Body of pancreas (tissue), 4 donors: ENCODE measurements at regions not wholly inside any gene's neighbourhood (a gene's known extent, or its start where the extent isn't known, plus 50 kb on each side); places are given as distances from the start of the nearest gene placed in this dataset.
"Not testable (repeated sequence)": the region's sequence is repeated elsewhere in the genome, so short reads cannot be mapped to it uniquely, and the experiment has no call there.

Experiments
- ATAC-seq: fragments of 150-250 bp; one replicate; pipeline ENCODE4 v1.9.1; 2016
- DNase-seq, 4 donors: peaks; one replicate each; pipeline ENCODE4 v3.0.0-alpha.2; 2019
- H3K27ac ChIP-seq, 4 donors: fragments of 200-600 bp; sonication (generic); 1 replicate in 3 of 4; 2 replicates in 1 of 4; pipeline versions ENCODE4 v1.5.1 to v1.6.1; 2016 to 2019; ENCODE audit warnings: mild to moderate bottlenecking in 1 of 4, mixed read lengths in 1 of 4, moderate library complexity in 1 of 4
- H3K27me3 ChIP-seq, 2 donors: fragments of 200-600 bp; sonication (generic); one replicate each; pipeline ENCODE4 v1.6.0; 2016; ENCODE audit warnings: mild to moderate bottlenecking in 1 of 2
- H3K36me3 ChIP-seq, 2 donors: fragments of 200-600 bp; sonication (generic); replicated peaks in 1 of 2; 2 replicates each; pipeline ENCODE4 v1.5.1; 2016; ENCODE audit warnings: low read depth in 2 of 2; ENCODE audit not compliant: insufficient read depth in 1 of 2
- H3K4me1 ChIP-seq: fragments of 200-600 bp; sonication (generic); one replicate; pipeline ENCODE4 v1.6.0; 2016
- H3K4me3 ChIP-seq, 2 donors: fragments of 200-600 bp; sonication (generic); 1 replicate in 1 of 2; 2 replicates in 1 of 2; pipeline ENCODE4 v1.5.1; 2016 to 2019
- H3K9me3 ChIP-seq, 3 donors: fragments of 200-600 bp; sonication (generic); 1 replicate in 2 of 3; 2 replicates in 1 of 3; pipeline ENCODE4 v1.5.1; 2016
- POLR2A ChIP-seq, 3 donors: fragments of 450-650 bp; IDR thresholded peaks; one replicate each; pipeline ENCODE4 v1.6.1; 2016; ENCODE audit warnings: antibody characterized with exemption in 3 of 3, mild to moderate bottlenecking in 2 of 3
- WGBS, 2 donors: methylation state at CpG; one replicate each; pipeline ENCODE4 v1.1.5; 2017; 5-methylcytosine and 5-hydroxymethylcytosine counted together
- intact Hi-C: fragments of 100-400 bp; cut with DNase I; formaldehyde crosslinking; loops from one replicate; pipeline ENCODE4 v1.15.1; 2023
- TF ChIP-seq, protein P1 (sequence below), 7 experiments: fragments of 450-650 bp in 4 of 7; fragments of 200-600 bp in 3 of 7; sonication (generic) in 3 of 7; IDR thresholded peaks; one replicate each; pipeline ENCODE4 v1.5.1; 2016 to 2019; ENCODE audit warnings: antibody characterized with exemption in 7 of 7

DNA sequence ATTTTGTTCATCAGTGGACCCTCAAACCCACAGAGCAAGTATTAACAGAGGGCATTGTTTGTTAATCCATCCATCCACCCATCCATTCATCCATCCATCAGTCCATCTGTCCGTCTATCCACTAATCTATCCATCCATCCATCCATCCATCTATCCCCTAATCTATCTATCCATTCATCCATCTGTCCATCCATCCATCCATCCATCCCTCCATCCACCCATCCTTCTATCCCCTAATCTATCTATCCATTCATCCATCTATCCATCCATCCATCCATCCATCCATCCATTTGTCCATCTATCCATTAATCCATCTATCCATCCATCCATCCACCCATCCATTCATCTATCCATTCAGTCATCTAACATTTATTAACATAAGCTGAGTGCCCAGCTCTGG is 307.3 kb downstream of the MIAT start:
- H3K4me1 ChIP-seq, result no peaks in the 10 kb centered on the region
- ATAC-seq (no peak), DNase-seq (no peak)
- no peak for TF ChIP-seq POLR2A (IDR thresholded peaks at IDR 0.05)
- TF ChIP-seq, protein P1, sequence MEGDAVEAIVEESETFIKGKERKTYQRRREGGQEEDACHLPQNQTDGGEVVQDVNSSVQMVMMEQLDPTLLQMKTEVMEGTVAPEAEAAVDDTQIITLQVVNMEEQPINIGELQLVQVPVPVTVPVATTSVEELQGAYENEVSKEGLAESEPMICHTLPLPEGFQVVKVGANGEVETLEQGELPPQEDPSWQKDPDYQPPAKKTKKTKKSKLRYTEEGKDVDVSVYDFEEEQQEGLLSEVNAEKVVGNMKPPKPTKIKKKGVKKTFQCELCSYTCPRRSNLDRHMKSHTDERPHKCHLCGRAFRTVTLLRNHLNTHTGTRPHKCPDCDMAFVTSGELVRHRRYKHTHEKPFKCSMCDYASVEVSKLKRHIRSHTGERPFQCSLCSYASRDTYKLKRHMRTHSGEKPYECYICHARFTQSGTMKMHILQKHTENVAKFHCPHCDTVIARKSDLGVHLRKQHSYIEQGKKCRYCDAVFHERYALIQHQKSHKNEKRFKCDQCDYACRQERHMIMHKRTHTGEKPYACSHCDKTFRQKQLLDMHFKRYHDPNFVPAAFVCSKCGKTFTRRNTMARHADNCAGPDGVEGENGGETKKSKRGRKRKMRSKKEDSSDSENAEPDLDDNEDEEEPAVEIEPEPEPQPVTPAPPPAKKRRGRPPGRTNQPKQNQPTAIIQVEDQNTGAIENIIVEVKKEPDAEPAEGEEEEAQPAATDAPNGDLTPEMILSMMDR (IDR thresholded peaks at IDR 0.05), result no peak
- no peak overlapping the region for H3K4me3 ChIP-seq
- no peaks in the 10 kb centered on the region for H3K36me3 ChIP-seq
- H3K27me3 ChIP-seq, result no peaks in the 10 kb centered on the region
- intact Hi-C loops, result no loop called here
- H3K27ac ChIP-seq, result no peak overlapping the region
- 83 to 88% methylated on average over 1 of the region's 1 CpG for WGBS, 2 donors
- no peaks in the 10 kb centered on the region for H3K9me3 ChIP-seq

DNA sequence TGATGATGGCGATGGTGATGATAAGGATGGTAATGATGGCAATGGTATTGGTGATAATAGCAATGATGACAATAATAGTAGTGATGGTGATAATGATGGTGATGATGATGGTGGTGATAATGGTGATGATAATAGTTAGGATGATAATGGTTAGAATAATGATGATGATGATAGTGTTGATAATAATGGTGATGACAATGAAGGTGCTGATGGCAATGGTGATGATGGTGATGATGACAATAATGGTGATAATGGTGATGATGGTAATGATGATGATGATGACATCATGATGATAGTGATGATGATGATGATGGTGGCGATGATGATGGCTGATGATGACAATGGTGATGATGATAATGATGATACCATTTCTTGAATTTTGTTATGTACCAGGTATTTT is 309.9 kb downstream of the MIAT start:
- Histone ChIP-seq H3K4me1 (no peaks in the 10 kb centered on the region), H3K4me3 (no peak overlapping the region), H3K27me3 (no peaks in the 10 kb centered on the region), H3K9me3 (no peaks in the 10 kb centered on the region), H3K36me3 (no peaks in the 10 kb centered on the region), H3K27ac (no peak overlapping the region)
- ATAC-seq, result no peak
- intact Hi-C loops, result no loop called here
- DNase-seq, result no peak
- WGBS, 2 donors, result 89 to 90% methylated on average over 2 of the region's 2 CpGs
- TF ChIP-seq POLR2A (IDR thresholded peaks at IDR 0.05), result no peak
- TF ChIP-seq, protein P1 (IDR thresholded peaks at IDR 0.05), result no peak

DNA sequence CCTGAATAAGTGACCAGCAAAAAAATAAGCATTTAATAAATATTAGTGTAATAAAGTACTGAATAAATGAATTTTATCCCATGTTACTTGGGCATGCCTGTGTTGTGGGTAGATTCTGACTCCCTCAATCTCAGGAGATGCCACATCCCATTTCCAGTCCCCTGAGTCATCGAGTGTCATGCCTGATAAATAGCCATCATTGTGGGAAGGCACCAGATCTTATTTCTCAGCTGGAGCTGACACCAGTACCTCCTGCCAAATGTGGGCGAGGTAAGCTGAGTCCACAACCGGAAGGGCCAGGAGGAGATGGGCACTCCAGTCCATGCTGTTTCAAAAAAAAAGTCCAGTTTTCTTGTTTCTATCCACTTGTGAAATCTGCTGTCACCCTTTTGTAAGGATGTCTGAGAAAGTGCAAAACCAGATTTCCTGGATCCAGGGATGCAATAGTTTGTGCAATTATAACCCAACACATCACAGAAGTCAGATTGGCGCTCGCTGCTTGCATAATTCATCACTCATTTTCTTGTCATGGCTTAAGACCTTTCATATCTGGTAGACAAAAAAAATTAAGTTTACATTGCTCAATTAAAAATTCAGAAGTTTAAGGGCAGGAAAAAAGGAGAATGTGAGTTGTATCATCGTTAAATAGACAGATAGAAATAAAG is 311.6 kb downstream of the MIAT start:
- ATAC-seq, result no peak
- TF ChIP-seq, protein P1 (IDR thresholded peaks at IDR 0.05), result no peak
- no peak for TF ChIP-seq POLR2A (IDR thresholded peaks at IDR 0.05)
- intact Hi-C loops, result no loop called here
- no peaks in the 10 kb centered on the region for H3K36me3 ChIP-seq
- H3K27ac ChIP-seq, result no peak overlapping the region
- H3K27me3 ChIP-seq, result no peaks in the 10 kb centered on the region
- H3K4me3 ChIP-seq, result no peak overlapping the region
- H3K4me1 ChIP-seq, result no peaks in the 10 kb centered on the region
- no peak for DNase-seq
- no peaks in the 10 kb centered on the region for H3K9me3 ChIP-seq
- WGBS, 2 donors, result 74 to 76% methylated on average over 6 of the region's 6 CpGs

DNA sequence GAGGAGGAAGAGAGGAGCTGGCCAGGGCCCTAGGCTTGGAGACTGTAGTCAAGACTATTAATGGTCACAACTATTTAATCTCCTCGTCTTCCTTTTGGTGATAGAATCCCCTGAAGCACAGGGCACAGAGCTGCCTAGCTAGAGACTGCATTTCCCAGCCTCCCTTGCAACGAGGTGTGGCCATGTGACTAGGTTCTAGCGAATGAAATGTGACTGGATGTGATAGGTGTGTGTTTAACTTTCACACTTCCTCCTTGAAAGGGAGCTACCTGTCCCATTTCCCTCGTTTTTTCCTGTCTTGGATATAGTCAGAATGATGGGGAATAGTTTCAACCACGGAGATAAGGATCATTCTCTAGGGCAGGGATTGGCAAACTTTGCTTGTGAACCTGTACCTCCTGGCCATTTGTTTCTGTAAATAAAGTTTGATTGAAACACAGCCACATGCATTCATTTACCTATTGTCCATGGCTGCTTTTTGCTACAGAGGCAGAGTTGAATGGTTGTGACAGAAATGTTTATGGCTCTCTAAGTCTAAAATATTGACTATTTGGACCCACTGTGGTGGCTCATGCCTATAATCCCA is 313.5 kb downstream of the MIAT start:
- Histone ChIP-seq H3K36me3 (no peaks in the 10 kb centered on the region), H3K4me1 (no peaks in the 10 kb centered on the region), H3K27ac (no peak overlapping the region), H3K4me3 (no peak overlapping the region), H3K27me3 (no peaks in the 10 kb centered on the region), H3K9me3 (no peaks in the 10 kb centered on the region)
- intact Hi-C loops, result no loop called here
- 19 to 32% methylated on average over 5 of the region's 5 CpGs for WGBS, 2 donors
- TF ChIP-seq, protein P1 (IDR thresholded peaks at IDR 0.05), result no peak
- TF ChIP-seq POLR2A (IDR thresholded peaks at IDR 0.05), result no peak
- DNase-seq (no peak), ATAC-seq (no peak)

DNA sequence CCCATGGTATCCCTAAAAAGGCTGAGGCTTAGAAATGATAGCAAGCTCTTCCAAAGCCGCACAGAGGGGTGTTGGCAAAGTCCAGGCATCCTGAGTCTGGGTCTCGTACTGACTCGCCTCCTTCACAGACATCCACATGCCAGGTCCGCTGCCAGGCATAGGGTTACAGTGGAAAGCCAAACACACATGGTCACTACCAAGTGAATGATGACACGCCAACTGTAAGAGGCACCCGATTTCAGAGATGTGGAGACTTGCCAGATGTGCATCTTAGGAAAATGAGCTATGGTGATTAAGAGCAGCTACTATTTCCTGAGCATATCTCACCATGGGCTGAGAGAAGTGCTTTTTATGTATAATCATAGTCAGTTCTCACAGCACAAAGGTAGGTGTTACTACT is 314.9 kb downstream of the MIAT start:
- intact Hi-C loops, result no loop called here
- no peak overlapping the region for H3K4me3 ChIP-seq
- H3K27ac ChIP-seq, result no peak overlapping the region
- no peak for ATAC-seq
- no peaks in the 10 kb centered on the region for H3K4me1 ChIP-seq
- 73 to 87% methylated on average over 5 to 6 of the region's 6 CpGs for WGBS, 2 donors
- no peak for DNase-seq
- H3K27me3 ChIP-seq, result no peaks in the 10 kb centered on the region
- no peak for TF ChIP-seq POLR2A (IDR thresholded peaks at IDR 0.05)
- TF ChIP-seq, protein P1 (IDR thresholded peaks at IDR 0.05), result no peak
- no peaks in the 10 kb centered on the region for H3K9me3 ChIP-seq
- H3K36me3 ChIP-seq, result no peaks in the 10 kb centered on the region

DNA sequence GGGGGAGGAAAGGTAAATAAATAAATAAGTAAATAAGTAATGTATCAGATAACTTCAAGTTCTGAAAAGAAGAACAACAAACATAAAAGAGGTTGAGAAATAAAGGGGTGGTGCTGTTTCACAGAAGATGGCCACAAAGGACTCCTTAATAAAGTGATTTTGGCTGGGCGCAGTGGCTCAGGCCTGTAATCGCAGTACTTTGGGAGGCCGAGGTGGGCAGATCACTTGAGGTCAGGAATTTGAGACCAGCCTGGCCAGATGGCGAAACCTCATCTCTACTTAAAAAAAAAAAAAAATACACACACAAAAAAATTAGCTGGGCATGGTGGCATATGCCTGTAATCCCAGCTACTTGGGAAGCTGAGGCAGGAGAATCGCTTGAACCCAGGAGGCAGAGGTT is 315.5 kb downstream of the MIAT start:
- H3K9me3 ChIP-seq, H3K4me1 ChIP-seq, H3K36me3 ChIP-seq, H3K27me3 ChIP-seq, H3K27ac ChIP-seq, ATAC-seq, H3K4me3 ChIP-seq, intact Hi-C loops, DNase-seq: not testable (repeated sequence)
- 80 to 86% methylated on average over 5 of the region's 5 CpGs for WGBS, 2 donors
